ENCODE measurements at regions not wholly inside any gene's neighbourhood (a gene's known extent, or its start where the extent isn't known, plus 50 kb on each side); places are given as distances from the start of the nearest gene placed in this dataset.

DNA sequence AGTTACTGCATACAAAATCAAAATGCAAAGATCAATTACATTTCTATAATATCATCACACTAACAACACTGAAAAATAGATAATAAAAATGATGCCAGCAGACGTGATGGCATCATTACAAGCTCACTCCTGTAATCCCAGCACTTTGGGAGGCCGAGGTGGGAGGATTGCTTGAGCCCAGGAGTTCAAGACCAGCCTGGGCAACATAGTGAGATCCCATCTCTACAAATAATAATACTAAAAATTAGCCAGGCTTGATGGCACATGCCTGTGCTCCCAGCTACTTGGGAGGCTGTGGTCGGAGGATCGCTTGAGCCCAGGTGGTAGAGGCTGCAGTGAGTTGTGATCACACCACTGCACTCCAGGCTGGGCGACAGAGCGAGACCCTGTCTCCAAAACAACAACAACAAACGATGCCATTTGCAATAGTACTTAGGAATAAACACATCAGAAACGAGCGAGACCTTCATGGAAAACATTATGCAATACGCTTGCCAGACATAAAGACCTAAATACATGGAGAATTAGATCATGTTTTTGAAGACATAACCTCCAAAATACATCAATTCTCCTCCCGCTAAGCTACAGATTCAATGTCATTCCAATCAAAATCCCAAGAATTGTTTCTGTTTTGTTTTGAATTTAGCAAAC is 86.6 kb upstream of the ERRFI1 start:
- DNase-seq, result no peak

DNA sequence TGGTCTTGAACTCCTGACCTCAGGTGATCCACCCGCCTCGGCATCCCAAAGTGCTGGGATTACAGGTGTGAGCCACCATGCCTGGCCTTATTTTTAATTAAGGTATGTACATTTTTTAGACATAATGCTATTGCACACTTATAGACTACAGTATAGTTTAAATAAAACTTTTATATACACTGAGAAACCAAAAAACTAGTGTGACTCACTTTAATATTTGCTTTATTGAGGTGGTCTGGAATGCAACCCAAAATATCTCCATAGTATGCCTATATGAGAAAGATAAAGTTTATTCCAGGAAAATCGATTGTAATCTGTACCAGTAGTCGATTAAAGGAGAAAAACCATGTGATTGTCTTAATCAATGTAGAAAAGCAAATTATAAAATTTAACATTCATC is 85.5 kb upstream of the ERRFI1 start:
- DNase-seq, result no peak

DNA sequence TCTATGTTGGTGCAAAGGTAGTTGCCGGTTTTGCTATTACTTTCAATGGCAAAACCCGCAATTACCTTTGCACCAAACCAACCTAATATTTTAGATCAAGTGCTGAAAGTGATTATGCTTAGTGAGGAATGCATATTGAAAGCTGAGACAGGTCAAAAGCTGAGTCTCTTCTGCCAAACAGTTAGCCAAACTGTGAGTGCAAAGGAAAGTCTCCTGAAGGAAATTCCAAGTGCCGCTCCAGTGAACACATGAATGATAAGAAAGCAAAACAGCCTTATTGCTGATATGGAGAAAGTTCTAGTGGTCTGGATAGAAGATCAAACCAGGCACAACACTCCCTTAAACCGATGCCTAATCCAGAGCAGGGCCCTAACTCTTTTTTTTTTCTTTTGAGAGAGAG is 83.1 kb upstream of the ERRFI1 start:
- DNase-seq, result no peak

DNA sequence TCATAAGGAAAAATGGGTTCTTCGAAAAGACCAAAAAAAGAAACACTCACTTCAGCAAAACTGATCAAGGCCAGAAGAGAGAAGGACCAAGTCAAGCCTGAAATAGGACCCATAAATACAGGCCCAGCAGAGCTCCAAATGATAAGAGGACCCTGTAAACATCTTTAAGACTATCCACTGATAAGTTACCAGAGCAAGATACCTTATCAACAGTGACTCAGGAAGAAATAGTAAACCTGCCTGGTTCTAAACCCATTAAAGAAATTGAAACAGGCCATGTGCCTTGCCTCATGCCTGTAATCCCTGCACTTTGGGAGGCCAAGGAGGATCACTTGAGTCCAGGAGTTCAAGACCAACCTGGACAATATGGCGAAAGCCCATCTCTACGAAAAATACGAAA is 81.8 kb upstream of the ERRFI1 start:
- no peak for DNase-seq

DNA sequence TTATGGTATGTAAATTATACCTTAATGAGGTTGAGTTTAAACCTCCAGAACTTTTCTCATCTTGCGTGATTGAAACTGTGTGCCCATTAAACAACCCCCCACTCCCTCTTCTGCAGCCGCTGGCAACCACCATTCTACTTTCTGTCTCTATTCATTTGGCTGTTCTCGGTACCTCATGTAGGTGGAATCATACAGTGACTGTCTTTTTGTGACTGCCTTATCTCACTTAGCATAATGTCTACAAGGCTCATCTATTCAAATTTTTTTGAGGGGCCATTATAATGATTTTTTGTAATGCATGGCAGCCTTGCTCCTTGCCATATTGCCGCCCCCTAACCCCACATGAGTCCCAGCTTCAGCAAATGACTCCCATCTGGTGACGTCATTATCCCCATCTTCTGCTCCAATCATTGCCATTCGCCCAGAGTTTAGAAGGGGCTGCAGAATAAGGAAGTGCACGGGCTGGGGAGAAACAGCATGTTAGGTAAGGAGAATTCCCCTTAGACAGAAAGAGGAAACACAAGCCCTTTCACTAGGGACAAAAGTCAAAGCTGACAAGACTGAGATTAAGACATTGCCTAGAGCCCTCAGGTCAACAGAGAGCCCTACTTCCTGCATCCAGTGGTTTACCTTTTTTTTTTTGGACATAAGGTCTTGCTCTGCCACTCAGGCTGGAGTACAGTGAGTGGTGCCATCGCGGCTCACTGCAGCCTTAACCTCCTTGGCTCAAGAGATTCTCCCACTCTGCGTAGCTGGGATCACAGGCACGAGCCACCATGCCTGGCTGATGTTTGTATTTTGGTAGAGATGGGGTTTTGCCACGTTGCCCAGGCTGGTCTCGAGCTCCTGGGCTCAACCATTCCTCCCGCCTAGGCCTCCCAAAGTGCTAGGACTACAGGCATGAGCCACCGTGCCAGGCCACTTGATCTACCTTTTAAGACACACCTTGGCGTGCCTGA is 78.4 kb upstream of the ERRFI1 start:
- DNase-seq, result no peak

DNA sequence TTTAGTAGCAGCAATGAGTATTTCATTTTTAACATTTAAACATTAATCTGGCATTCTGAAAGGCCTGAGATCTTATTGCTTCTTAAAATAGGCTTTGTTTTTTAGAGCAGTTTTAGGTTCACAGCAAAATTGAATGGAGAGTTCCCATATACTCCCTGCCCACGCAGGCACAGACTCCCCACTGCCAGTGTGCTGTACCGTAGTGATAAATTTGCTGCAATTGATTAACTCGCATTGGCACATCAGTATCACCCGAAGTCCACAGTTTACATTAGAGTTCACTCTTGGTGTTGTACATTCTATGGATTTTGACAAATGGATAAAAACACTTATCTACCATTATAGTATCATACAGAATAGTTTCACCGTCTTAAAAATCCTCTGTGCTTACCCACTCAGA is 71.8 kb upstream of the ERRFI1 start:
- DNase-seq, result no peak

DNA sequence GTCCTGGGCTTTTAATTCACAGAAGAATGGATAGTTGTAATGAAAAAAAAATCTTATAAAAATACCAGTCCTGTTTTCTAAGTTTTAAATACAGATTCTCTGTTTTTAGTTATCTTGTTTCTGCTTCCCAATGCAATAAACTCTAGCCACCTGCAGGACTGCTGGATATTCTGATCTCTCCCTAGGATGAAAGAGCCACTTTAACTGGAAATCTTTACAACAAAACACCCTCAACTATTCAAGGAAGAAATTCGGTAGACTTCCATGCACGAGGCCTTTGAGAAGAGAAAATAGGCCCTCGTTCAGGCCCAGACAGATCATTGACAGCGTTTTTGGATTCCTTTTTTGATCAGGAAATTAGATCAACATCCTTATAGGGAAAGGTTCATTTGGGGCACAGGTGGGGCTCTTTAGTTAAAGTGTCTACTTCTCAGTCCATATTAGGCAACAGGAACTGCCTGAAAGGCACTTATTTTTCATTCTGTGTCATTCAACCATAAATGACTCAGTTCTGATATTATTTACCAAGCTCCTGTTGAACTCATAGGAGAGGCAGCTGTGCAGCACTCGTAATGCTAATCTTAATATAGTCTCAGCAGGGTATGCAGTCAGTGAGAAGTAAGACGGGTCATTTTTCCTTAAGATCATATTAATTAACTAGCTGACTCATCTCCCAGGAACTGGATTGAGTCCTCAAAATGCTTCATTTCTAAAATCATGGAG is 71.1 kb upstream of the ERRFI1 start:
- peak; percentile 91 for DNase-seq

DNA sequence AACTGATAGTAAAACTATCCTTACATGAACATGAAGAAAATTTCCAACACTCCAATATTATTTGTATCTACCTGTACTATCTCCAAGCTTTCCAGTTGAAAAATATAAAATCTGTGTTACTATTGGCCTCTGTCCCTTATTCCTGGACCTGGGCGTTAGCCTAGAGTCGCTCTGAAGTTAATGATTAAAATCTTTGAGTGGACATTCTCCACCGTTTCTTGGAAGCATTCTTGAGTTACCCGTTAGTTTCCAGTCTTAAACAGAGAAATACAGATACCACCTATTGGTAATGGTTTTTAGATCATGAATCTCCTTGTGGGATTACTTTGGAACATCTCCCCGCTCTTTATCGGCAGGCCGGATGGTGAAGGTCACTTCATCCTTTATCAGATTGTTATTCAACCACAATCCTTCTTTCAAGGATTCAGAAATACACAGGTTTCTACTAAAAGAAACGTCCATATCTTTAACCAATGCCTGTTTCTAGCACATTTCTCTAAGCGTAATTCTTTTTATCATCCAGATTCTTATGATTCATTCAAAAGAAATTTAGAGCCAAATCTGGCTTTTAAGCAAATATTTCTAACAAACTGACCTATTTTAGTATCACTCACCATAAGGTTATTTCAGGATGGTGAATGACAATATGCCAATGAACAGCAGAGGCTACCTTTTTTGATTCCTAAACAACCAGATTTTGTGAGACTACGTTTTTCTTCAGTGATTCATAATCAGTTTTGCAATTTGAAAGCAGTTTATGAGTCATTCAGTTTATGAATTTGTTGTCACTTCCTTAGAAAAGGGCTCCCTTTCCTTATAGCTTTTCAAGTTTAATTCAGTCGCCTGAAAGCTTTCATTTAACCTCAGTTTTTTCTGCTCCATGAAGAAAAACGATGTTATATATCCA is 70.2 kb upstream of the ERRFI1 start:
- DNase-seq, result no peak

DNA sequence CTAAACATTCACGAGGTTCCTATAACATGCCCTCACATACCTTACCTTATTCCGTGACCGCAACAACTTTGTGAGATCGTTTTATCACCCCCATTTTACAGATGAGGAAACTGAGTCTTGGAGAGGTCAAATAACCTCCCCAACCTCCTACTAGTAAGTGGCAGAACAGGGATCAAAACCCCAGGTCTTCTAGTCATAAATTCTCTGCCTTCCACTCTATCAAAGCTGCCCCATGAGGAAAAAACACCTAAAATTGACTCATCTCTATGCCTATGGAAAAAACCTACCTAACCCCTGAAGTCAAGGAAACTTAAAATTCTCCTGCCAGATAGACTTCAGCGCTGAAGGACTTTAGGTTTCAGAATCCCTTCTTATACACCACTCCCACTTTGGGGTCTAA is 69.5 kb upstream of the ERRFI1 start:
- no peak for DNase-seq

DNA sequence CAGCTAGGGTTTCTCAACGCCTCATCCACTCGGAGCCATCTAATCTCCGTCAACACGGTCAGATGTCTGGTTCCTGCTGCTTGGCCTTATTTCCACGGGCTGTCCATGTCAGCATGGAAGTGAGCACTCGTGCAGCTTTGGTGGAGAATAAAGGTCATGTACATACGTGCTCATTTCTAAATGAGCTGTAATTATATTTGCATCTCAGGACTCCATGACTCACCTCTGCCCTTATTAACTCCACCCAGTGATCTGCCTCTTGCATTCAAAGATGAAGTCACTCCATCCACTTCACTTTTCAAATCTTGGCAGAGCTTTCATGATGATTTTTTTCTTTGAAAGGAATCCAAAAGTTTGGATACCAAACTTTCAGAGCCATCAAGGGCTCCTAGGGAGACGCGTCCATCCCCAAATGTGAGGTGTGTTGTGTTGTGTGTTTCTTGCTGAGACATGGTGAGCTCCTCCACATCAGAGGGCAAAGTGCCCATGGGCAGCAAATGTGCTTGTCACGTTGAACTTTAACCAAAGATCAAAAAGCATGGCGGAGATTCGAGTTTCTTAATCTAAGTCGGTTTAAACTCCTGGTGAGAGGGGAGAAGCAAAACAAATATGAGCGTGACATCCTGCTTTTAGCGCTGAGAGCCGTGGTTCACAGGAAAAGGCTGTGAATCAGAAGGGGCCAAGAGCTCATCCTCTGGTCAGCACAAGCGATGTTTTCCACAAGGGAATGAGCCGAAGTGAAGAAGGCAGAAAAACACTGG is 68.6 kb upstream of the ERRFI1 start:
- no peak for DNase-seq

DNA sequence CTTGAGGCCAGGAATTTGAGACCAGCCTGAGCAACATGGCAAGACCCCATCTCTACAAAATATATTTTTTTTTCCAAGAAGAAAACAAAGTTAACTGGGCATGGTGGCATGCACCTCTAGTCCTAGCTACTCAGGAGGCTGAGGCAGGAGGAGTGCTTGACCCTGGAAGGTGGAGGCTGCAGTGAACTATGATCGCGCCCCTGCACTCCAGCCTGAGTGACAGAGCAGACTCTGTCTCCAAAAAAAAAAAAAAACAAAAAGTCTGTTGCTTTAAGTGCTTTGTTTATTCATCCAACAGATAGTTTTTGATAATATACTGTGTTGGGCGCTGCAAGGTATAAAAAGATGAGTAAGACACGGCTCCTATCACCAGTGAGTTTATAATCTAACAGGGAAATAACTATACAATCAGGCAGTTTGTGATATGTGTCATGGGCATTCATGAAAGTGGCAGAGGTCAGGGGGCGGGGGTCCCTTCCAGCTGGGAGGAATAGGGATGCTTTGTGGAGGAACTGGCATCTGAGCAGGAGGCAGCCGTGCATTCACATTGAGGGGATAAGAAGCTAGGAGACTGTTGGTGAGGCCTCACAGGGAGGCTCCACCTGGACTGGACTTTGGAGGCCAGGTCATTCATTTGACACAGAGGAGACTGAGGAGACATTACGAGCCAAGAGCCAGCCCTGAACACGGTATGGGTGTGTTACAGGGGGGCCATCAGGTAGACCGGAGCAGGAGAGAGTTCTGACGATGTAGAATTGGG is 67.3 kb upstream of the ERRFI1 start:
- DNase-seq, result no peak

DNA sequence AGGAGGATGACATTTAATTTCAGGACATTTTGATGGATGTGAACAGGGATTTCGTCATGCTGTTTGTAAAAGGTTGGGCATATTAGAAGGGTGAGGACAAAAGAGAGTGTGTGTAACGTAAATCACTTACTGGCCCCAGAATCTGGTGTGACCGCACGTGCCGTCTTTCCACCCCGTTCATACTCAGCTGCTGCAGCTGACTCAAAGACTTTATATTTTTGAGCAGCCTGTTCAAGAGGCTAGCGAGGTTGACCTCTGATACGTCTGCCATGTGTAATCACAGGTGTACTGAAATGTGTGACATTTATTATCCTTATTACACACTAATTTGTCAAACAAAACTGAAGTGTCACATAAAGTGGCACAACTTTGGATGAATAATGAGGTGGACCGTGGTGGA is 66.5 kb upstream of the ERRFI1 start:
- no peak for DNase-seq

DNA sequence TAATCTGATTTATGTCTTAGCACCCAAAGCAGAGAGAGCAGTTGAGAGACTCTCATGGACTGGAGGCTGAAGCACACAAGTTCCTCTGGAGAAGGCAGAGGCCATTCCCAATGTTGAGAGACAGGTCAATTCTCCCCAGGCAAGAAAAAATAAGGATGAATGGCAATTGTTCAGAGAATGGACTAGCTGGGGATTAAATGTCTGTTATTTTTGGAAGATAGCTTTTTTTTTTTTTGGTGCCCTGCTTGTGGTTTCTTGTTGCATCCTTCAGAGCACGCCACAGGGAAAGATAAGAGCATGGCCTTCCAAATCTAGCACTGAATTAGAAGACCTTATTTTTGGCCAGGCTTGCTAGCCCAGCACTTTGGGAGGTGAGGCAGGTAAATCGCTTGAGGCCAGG is 65.6 kb upstream of the ERRFI1 start:
- DNase-seq, result no peak

DNA sequence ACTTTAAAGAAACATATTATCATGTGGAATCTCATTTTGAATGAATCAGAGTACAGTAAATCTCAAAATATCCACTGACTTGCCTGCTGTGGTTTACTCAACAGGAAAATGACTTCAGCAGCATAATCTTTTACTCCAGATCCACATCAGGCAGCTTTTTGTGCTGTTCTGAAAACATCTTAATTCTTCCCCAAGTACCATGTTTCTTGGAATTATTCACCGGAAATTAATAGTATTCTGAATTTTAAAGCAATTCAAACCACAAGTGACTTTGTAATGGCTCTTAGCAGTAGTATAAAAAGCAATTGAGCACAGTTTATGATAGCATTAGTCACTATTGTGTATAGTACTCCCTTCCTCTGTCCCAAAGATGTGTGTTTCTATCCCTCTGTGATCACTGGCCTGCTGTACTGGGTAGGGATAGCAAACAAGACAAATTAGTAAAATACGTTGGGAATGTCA is 64.2 kb upstream of the ERRFI1 start:
- no peak for DNase-seq

DNA sequence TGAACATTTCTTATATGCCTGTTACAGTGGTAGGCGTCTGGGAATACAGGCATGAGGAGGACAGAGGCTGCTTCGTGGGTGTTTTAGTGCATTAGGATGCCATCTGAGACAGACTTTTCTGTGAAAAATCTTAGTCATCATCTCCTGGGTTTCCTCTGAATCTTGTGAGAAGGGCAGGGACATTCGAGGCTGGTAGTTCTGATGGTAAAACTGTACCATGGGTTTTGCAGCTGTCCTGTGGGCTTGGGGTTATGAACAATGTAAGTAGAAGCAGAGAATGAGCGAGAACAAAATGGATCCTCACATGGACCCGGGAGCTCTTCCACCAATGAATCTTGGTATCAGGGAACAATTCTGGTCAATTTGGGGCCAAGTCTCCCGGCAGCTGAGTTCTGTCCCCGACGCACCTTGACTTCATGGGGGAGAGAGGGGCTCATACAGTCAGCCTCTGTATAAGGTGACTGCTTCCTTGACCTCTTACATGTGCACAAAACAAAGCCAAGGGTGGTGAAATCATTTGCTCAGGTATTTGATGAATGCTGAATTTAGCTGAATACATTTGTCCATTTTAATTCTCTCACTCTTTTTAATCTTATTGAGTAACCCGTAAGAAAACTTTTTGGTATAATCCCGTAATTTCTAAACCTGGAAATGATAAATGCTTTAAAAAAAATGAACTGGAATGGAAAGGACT is 63.6 kb upstream of the ERRFI1 start:
- no peak for DNase-seq

DNA sequence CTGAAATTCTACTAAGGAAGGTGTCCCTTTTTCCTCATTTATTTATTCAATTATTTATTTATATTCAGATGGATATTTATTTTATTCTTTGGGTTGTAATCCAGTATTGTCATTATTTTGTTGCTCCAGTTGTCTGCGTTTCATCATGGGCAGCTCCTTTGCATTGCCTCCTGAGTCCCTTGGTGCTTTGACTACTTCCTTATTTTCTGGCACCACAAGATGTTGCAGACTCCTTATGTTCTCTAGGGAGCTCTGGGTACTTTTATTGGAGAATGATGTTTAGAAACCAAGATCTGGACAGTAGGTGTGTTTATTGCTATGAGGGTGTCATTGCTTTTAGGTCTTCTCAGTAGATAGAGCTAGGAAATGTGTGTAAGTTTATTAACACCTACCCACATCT is 59.9 kb upstream of the ERRFI1 start:
- DNase-seq, result no peak

DNA sequence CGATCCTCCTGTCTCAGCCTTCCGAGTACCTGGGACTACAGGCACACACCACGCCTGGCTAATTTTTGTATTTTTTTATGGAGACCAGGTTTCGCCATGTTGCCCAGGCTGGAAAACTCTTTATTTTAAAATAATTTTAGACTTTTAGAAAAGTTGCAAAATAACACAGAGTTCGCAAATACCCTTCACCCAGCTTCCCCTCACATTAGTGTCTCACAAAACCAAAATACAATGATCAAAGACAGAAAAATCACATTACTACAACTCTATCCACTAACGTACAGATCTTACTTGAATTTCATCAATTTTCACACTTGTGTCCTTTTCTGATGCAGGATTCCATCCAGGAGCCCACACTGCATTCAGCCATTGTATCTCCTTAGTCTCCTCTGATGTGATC is 58.8 kb upstream of the ERRFI1 start:
- DNase-seq, result no peak

DNA sequence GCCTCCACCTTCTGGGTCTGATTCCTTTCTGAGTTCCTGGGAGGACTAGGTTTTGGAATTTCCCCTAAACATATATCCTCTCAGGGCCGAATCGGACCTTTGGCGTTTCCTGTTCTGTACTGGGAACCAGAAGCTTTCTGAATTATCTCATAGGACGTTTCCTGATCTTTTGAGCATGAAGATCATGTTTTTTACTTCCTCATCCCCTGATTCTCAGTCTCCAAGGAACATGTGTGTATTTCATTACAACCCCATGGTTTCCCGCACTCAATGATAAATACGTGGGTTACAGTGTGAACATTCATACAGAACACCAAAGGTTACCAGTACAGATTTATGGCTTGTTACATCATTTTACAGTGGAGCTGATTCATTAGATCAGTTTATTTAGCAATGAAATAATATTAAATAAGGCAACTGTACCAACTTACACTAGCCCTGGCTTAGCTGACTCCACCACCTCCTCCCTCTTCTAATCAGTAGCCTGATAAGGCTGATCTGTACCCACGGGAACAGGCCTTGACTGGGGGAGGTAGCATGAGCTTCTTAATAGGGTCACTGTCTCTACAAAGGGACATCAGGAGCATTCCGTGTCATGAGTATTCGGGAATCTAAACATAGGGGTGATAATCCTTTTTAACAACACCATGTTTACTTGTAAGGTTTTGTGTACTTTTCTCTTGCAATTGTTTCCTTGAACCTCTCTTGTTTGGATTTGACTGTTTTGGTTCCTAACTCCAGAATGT is 57.8 kb upstream of the ERRFI1 start:
- no peak for DNase-seq

DNA sequence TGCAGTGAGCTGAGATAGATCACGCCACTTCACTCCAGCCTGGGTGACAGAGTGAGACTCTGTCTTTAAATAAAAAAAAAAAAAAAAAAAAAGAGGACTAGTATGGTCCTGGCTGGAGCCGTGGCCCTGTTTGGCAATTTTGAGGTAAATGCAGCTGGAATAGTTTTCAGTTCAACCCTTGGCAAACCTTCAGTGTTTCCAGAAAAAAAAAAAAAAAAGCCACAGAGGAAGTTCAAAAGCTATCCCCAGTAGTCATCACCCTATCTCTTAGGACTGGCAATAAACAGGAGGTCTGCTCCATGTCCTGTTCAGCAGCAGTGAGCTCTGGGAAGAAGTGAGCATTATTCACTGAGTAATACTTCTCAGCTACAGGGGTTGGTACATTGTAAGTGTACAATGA is 56.8 kb upstream of the ERRFI1 start:
- no peak for DNase-seq
